ENCODE measurements at regions not wholly inside any gene's neighbourhood (a gene's known extent, or its start where the extent isn't known, plus 50 kb on each side); places are given as distances from the start of the nearest gene placed in this dataset. TPM values are rescaled to one million over a fixed set of nuclear protein-coding genes. Genes with fewer than 3 reads are reported as not detected.

DNA sequence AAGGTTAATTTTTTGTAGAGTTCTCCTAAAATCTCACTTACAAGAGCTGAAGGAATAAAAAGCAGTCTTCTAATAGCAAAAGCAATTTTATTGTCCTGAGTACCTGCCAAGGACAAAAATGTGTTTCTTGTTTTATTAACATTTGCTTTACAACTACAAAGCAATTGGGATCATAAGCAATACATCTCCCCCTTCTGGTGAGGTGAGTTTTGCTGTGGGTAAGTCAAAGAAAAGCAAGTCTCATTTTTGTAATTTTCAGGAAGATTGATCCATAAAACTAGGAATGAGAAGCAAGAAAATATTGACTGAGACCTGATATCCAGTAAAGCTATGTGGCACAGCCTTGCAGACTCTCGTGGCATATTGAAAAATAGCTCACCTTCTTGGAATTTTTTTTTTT, 2162.7 kb downstream of the NCAM2 start:
- intact Hi-C loops (cut with micrococcal nuclease), result no loop called here
- peaks cover 8% of the 10 kb centered on the region for H3K4me1 Mint-ChIP-seq (ENCODE audit: insufficient read depth, unreplicated experiment)
- DNase-seq (ENCODE audit: unreplicated experiment), result peak; percentile 41

GRCh38 chr21:23162198-23162946, 2164.2 kb downstream of the NCAM2 start:
- intact Hi-C loops (cut with micrococcal nuclease), result no loop called here
- DNase-seq (ENCODE audit: unreplicated experiment), result peak; percentile 73
- Mint-ChIP-seq H3K4me3 (ENCODE audit: unreplicated experiment) (no peak overlapping the region), H3K9me3 (ENCODE audit: unreplicated experiment) (no peaks in the 10 kb centered on the region), H3K4me1 (ENCODE audit: insufficient read depth, unreplicated experiment) (peaks cover 8% of the 10 kb centered on the region), H3K36me3 (ENCODE audit: insufficient read depth, unreplicated experiment) (no peaks in the 10 kb centered on the region), H3K27ac (ENCODE audit: low read depth, unreplicated experiment) (no peak overlapping the region), H3K27me3 (ENCODE audit: insufficient read depth, unreplicated experiment) (no peaks in the 10 kb centered on the region)
- BruUV-seq (replicated peaks), result no TSS peak
- TF ChIP-seq, protein P1, sequence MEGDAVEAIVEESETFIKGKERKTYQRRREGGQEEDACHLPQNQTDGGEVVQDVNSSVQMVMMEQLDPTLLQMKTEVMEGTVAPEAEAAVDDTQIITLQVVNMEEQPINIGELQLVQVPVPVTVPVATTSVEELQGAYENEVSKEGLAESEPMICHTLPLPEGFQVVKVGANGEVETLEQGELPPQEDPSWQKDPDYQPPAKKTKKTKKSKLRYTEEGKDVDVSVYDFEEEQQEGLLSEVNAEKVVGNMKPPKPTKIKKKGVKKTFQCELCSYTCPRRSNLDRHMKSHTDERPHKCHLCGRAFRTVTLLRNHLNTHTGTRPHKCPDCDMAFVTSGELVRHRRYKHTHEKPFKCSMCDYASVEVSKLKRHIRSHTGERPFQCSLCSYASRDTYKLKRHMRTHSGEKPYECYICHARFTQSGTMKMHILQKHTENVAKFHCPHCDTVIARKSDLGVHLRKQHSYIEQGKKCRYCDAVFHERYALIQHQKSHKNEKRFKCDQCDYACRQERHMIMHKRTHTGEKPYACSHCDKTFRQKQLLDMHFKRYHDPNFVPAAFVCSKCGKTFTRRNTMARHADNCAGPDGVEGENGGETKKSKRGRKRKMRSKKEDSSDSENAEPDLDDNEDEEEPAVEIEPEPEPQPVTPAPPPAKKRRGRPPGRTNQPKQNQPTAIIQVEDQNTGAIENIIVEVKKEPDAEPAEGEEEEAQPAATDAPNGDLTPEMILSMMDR (IDR thresholded peaks at IDR 0.05; ENCODE audit: unreplicated experiment), result no peak
- ChIA-PET POLR2A (interaction anchor here (0.9 to 1.4 kb wide), 4 partner anchors 10 to 14 kb away, joined by 3 to 4 read pairs (median 3); no protein-coding TSS in a partner anchor), CTCF (interaction anchor here (0.6 to 1.5 kb wide), 3 partner anchors 12 to 428 kb away, joined by 3 to 4 read pairs (median 3); no protein-coding TSS in a partner anchor)

More for the DNA sequence above, 2162.7 kb downstream of the NCAM2 start:
- TF ChIP-seq, protein P1 (IDR thresholded peaks at IDR 0.05; ENCODE audit: unreplicated experiment), result peak; percentile 29
- Mint-ChIP-seq H3K27ac (ENCODE audit: low read depth, unreplicated experiment) (no peak overlapping the region), H3K27me3 (ENCODE audit: insufficient read depth, unreplicated experiment) (no peaks in the 10 kb centered on the region), H3K4me3 (ENCODE audit: unreplicated experiment) (no peak overlapping the region), H3K36me3 (ENCODE audit: insufficient read depth, unreplicated experiment) (no peaks in the 10 kb centered on the region), H3K9me3 (ENCODE audit: unreplicated experiment) (no peaks in the 10 kb centered on the region)
- ChIA-PET POLR2A (interaction anchor here (0.6 to 0.8 kb wide), 2 partner anchors 9 to 55 kb away, joined by 3 to 4 read pairs; no protein-coding TSS in a partner anchor), CTCF (interaction anchor here (0.5 to 1.5 kb wide), 5 partner anchors 9 to 1892 kb away, joined by 3 to 4 read pairs (median 3); no protein-coding TSS in a partner anchor)
- no TSS peak for BruUV-seq (replicated peaks)

Small RNAs in the stretch of these regions (microRNA-seq; reads per million reads assigned to microRNA genes)
- not detected for gene MIR6130
